MV-4-11 (cell line): ENCODE measurements at regions not wholly inside any gene's neighbourhood (a gene's known extent, or its start where the extent isn't known, plus 50 kb on each side); places are given as distances from the start of the nearest gene placed in this dataset.

Experiments
- DNase-seq: peaks from one replicate; lab custom pipeline; 2025; lab: John Stamatoyannopoulos, UW

DNA sequence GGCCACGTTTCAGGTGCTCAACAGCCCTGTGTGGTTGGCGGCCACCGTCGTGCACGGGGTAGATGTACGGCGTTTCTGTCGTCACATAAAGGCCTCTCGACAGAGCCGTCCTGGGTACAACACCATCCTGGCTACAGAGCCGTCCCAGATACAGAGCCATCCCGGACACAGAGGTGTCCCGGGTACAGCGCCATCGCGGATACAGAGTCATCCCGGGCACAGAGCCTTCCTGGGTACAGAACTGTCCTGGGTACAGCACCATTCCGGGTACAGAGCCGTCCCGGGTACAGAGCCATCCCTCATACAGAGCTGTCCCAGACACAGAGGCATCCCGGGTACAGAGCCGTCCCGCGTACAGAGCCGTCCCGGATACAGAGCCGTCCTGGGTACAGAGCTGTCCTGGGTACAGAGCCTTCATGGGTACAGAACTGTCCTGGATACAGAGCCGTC is 222.7 kb upstream of the SOX1 start:
- DNase-seq, result no peak

GRCh38 chr13:111844682-111845081 is 222.3 kb upstream of the SOX1 start:
- DNase-seq, result no peak

DNA sequence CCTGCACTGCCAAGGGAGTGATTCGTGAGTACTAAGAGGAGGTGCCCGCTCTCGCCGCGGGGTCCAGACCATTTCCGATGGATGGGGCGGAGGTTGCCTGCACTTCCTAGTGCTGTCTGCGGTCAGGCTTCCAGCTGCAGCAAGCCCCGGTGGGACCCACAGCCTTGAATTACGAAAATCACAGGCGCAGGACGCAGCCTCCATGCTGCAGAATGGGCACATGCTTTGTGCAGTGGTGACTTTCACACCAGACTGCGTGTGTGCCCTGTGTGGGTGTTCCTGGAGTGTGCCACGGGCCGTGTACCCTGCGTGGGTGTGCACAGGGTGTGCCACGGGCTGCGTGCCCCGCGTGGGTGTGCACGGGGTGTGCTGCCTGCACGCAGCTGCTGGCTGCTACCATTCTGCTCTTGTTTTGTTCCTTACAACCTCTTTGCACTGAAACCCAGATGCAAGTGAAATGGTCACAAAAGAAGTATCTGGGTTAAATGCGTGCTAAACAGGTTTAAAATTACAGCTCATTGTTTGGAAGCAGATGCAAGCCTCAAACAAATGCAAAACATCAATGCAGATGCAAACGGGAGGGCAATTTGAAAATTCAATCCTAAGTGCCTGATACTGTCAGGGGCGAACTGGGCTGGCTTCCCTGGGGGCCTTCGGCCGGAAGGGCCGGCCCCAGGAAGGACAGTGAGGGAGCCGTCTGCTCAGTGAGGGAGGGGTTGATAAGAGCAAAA is 221.2 kb upstream of the SOX1 start:
- no peak for DNase-seq

DNA sequence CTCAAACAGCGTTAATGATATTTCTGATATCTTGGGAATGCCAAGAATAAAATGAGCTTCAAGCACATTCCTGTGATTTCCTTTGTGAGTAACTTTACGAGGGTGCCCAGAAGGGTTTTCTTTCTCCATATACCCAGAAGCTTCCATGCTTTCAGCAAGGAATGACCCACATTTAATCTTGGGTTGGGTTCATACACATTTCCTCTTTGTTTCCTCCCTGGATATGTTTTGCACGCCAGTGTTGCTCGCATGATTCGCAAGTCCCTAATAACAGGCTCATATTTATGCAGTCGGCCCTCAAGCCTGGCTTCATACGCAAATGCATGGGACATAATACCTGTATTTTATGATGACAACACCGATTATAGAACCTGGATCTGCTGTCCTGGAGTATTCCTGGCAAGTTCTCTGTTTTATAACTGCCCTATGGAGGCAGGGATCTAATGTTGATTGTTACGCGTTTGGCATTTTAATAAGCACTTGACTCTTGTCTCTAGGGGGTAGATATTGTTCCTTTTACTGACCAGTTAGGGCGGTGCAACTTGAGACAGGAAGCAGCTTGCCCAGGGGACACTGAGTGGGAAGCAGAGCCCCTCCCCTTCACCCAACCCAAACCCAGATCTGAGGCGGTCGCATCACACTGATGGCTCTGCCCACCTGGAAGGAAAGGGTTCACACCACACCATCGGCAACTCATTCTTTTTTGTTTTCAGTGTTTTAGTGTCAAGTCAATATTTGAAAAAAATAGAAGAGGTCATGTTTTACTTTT is 220.4 kb upstream of the SOX1 start:
- DNase-seq, result no peak

- DNase-seq, result no peak
Observed at GRCh38 chr13:111847964-111848363, 219.0 kb upstream of the SOX1 start.

DNA sequence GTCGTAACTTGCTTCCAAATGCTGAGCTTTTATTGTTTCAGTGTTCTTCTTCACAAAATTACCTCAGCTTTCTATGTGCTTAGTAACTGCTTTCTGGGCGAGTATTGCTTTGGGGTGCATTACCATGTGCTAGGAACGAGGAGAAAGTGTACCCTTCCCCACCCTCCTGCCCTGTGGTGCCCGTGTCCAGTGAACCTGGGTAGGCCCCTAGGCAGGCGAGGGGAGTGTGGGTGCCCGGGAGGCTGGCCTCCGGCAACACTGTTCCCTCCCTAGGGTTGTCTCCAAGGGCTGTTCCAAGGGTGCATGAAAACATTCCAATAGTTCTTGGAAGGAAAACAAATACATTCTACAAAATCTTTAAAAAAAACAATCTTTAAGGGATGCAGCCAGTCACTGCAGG is 216.5 kb upstream of the SOX1 start:
- no peak for DNase-seq

- DNase-seq, result no peak
Observed at GRCh38 chr13:111850976-111851375, 216.0 kb upstream of the SOX1 start.

DNA sequence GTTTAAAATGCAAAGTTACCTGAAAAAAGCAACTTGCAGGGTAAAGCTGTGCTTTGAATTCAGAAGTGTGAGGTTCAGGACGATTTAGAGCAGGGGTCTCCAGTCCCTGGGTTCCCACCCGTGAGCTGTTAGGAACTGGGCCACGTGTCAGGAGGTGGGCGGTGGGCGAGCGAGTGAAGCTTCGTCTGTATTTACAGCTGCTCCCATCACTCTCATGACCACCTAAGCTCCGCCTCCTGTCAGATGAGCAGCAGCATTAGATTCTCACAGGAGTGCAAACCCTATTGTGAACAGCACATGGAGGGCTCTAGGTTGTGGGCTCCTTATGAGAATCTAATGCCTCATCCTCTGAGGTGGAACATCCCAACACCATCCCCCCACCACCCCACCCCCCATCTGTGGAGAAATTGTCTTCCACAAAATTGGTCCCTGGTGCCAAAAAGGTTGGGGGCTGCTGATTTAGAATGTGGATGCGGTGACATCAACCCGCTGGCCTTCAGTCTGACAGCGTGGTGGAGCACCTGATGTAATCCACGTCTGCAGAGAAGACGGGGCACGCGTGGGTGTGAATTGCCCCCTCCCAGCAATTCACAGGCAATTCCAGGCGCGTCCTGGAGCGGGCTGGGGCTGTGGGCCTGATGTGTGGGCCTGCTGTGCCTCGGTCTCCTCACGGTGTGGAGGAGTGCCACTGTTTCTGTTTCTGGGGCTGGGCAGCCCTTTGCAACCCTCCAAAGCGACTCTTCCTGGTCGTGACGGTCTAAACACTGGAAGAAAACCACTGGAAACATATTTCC is 214.0 kb upstream of the SOX1 start:
- DNase-seq, result no peak

- DNase-seq, result no peak
Observed at GRCh38 chr13:111853721-111854120, 213.2 kb upstream of the SOX1 start.

- no peak for DNase-seq
Observed at GRCh38 chr13:111854403-111854802, 212.5 kb upstream of the SOX1 start.

- no peak for DNase-seq
Observed at GRCh38 chr13:111855191-111855590, 211.8 kb upstream of the SOX1 start.

GRCh38 chr13:111855786-111856185 is 211.2 kb upstream of the SOX1 start:
- no peak for DNase-seq

DNA sequence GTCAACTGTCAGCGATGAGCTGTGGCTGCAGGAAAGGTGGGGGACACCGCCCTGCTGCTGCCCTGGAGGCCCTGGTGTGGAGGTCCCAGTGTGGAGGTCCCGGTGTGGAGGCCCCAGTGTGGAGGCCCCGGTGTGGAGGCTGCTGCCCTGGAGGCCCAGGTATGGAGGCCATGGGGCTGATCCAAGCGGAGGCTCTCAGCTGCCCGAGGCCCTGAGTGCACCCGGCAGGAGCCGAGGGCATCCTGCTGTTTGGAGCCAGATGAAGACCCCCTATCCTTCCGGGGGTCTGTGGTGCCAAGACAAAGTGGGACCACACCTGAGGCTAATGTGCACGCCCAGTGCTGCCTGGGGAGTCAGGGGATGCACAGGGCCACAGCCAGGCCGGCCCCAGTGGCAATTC is 210.4 kb upstream of the SOX1 start:
- DNase-seq, result no peak

- no peak for DNase-seq
Observed at GRCh38 chr13:111857336-111857735, 209.6 kb upstream of the SOX1 start.

- no peak for DNase-seq
Observed at GRCh38 chr13:111857846-111858560, 208.9 kb upstream of the SOX1 start.

DNA sequence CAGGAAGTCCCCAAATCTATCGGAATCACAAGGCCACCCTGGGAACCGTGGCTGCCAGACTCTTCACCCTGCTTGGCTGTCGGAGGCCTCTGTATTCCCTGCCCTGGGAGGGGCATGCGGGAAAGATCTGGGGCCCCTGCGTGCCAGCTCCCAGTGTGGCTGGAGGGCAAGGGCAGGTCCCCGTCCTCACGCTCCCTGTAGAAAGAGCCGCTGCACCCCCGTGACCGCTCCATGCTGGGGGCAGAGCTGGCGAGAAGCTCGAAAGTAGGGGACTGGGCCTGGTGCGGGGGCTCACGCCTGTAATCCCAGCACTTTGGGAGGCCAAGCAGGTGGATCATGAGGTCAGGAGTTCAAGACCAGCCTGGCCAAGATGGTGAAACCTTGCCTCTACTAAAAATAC is 208.4 kb upstream of the SOX1 start:
- no peak for DNase-seq

DNA sequence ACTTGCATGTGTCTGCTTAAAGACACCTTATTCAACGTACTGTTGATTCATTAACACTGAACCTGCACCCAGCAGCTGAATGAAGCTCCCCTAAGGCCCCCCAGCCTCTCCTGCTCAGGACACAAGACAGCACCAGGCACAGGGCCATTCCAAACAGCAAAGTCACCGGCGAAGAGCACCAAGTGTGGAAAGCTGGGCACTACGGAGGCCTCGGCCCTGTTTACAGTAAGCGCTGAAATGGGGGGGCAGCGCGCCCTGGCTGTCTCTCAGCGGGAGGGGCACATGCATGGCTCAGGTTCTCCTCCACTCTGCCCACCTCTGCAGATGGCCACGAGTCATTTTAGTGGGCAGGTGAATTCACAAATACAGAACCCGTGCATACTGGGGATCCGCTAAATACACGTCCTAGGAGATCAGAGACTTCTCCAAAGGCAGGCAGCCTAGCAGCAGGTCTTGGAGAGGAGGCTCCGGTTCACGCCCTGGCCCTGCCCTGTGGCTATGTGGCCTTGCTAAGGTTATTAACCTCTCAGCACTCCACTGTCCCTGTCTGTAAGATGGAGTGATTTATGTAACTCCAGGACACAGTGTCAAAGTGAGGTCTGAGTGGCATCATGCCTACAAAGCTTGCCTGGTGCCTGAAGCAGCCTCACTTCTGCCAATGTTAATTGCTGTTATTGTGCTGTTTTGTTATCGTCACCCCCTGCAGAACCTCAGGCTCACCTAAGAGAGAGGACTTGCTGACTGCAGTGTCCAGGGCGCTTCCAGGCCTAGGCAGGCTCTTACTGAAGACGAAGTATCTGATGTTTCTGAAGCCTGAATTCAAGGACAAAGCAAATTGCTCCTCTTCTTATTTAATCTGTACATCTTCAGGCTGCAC is 207.4 kb upstream of the SOX1 start:
- no peak for DNase-seq

GRCh38 chr13:111860231-111860552 is 206.8 kb upstream of the SOX1 start:
- no peak for DNase-seq

DNA sequence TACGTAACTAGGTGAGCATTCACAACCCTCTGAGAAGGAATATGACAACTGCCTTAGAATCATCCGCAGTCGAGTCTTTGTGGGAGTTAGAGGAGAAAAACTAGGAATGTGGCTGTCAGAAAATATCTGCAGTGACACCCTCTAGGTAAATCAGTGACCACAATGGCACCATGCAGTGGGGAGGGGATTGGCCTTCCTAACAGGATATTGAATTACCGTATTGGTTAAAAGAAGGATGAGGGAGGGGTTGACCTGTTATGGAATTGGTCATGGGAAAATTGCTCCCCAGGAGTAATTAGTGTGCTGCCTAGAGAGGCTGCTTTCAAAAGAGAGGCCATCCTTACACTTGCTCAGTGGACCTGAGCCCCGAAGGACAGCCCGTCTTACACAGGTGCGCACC is 205.6 kb upstream of the SOX1 start:
- no peak for DNase-seq

- no peak for DNase-seq
Observed at GRCh38 chr13:111861766-111862366, 205.1 kb upstream of the SOX1 start.
